HEK293 (cell line): ENCODE measurements at regions not wholly inside any gene's neighbourhood (a gene's known extent, or its start where the extent isn't known, plus 50 kb on each side); places are given as distances from the start of the nearest gene placed in this dataset.

Experiments
- SALL2 ChIP-seq: fragments of 450-650 bp; formaldehyde crosslinking; IDR thresholded peaks from 2 replicates; pipeline ENCODE4 v1.5.0; 2017; ENCODE audit warnings: missing biosample characterization, mild to moderate bottlenecking, missing genetic modification characterization, borderline replicate concordance
- TF ChIP-seq, protein P1 (sequence below): fragments of 450-650 bp; formaldehyde crosslinking; IDR thresholded peaks from 2 replicates; pipeline ENCODE4 v1.5.1; 2016; ENCODE audit warnings: missing biosample characterization, missing genetic modification characterization
- TF ChIP-seq, protein P2 (sequence below): fragments of 450-650 bp; formaldehyde crosslinking; IDR thresholded peaks from 2 replicates; pipeline ENCODE4 v1.5.1; 2016; ENCODE audit warnings: missing biosample characterization, missing genetic modification characterization

DNA sequence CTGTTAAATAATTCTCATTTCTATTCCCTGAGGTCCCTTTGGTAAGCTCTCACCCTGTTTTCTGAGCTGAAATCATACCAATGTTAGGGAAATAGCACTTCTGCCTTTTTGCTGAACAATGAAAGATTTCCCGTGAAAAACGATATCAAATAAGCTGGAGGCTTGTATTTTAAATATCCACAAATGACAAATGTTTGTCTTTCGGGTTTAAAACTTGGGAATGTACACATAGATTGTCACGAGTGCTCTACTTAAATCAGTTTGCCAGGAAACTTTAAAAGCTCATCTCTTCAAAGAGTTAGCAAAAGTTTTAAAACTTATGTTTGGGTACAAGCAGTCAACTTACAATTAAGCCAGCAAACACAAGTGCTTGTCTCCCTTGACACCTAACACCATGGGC is 393.5 kb upstream of the MON1B start:
- TF ChIP-seq, protein P1, sequence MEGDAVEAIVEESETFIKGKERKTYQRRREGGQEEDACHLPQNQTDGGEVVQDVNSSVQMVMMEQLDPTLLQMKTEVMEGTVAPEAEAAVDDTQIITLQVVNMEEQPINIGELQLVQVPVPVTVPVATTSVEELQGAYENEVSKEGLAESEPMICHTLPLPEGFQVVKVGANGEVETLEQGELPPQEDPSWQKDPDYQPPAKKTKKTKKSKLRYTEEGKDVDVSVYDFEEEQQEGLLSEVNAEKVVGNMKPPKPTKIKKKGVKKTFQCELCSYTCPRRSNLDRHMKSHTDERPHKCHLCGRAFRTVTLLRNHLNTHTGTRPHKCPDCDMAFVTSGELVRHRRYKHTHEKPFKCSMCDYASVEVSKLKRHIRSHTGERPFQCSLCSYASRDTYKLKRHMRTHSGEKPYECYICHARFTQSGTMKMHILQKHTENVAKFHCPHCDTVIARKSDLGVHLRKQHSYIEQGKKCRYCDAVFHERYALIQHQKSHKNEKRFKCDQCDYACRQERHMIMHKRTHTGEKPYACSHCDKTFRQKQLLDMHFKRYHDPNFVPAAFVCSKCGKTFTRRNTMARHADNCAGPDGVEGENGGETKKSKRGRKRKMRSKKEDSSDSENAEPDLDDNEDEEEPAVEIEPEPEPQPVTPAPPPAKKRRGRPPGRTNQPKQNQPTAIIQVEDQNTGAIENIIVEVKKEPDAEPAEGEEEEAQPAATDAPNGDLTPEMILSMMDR (tag by site-specific recombination) = no peak
- no peak for TF ChIP-seq SALL2 (tag by site-specific recombination)
- TF ChIP-seq, protein P2, sequence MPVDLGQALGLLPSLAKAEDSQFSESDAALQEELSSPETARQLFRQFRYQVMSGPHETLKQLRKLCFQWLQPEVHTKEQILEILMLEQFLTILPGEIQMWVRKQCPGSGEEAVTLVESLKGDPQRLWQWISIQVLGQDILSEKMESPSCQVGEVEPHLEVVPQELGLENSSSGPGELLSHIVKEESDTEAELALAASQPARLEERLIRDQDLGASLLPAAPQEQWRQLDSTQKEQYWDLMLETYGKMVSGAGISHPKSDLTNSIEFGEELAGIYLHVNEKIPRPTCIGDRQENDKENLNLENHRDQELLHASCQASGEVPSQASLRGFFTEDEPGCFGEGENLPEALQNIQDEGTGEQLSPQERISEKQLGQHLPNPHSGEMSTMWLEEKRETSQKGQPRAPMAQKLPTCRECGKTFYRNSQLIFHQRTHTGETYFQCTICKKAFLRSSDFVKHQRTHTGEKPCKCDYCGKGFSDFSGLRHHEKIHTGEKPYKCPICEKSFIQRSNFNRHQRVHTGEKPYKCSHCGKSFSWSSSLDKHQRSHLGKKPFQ (tag by site-specific recombination) = no peak
